ENCODE measurements at regions not wholly inside any gene's neighbourhood (a gene's known extent, or its start where the extent isn't known, plus 50 kb on each side); places are given as distances from the start of the nearest gene placed in this dataset.

DNA sequence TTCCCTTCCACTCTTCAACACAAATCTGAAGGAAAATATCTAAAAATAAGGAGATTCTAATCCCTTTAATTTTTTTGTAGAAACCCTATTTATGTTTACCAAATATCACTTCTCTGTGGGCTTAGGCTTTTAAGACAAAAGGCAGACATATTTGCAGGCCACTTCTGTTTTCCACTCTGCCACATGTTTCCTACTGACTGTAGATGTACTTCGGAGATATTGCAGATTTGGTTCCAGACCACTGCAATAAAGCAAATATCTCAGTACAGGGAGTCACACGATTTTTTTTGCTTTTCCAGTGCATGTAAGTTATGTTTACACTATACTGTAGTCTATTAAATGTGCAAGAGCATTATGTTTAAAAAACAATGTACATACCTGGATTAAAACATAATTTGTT is 219.0 kb downstream of the SREK1 start:
- TF ChIP-seq ZNF337 (CRISPR knock-in tag; IDR thresholded peaks at IDR 0.05; ENCODE audit: borderline replicate concordance, low read depth) (no peak), ZKSCAN5 (CRISPR knock-in tag; IDR thresholded peaks at IDR 0.05) (no peak), GTF2F1 (IDR thresholded peaks at IDR 0.05; ENCODE audit: low read length) (no peak), MAFK (conservative IDR thresholded peaks at IDR 0.05 in 1 of 2, IDR thresholded peaks at IDR 0.05 in 1 of 2; ENCODE audit: low read length in 2 of 2) (no peak), KLF13 (CRISPR knock-in tag; IDR thresholded peaks at IDR 0.05) (no peak), STAG1 (CRISPR knock-in tag; IDR thresholded peaks at IDR 0.05) (no peak), ZNF792 (CRISPR knock-in tag; IDR thresholded peaks at IDR 0.05) (no peak), TAF1 (CRISPR knock-in tag; IDR thresholded peaks at IDR 0.05) (no peak), ASH2L (IDR thresholded peaks at IDR 0.05; ENCODE audit: insufficient read length, low read depth, low read length) (no peak), ZNF224 (CRISPR knock-in tag; IDR thresholded peaks at IDR 0.05) (no peak)
